Middle frontal gyrus (tissue), 1 donor: ENCODE measurements at regions not wholly inside any gene's neighbourhood (a gene's known extent, or its start where the extent isn't known, plus 50 kb on each side); places are given as distances from the start of the nearest gene placed in this dataset.
"Not testable (repeated sequence)": the region's sequence is repeated elsewhere in the genome, so short reads cannot be mapped to it uniquely, and the experiment has no call there.

Source experiments
- DNase-seq: peaks from one replicate; pipeline ENCODE4 v3.0.0-alpha.2; 2015; ENCODE audit warnings: low spot score; ENCODE audit errors: extremely low spot score

GRCh38 chr6:137933696-137934095, 66.6 kb downstream of the TNFAIP3 start:
- no peak for DNase-seq

- no peak for DNase-seq
Observed at GRCh38 chr6:137936798-137937197, 69.7 kb downstream of the TNFAIP3 start.

GRCh38 chr6:137937834-137938233, 70.8 kb downstream of the TNFAIP3 start:
- DNase-seq: no peak

- no peak for DNase-seq
Observed at GRCh38 chr6:137938770-137939379, 71.8 kb downstream of the TNFAIP3 start.

- DNase-seq: no peak
Observed at GRCh38 chr6:137941995-137942394, 74.9 kb downstream of the TNFAIP3 start.

GRCh38 chr6:137942736-137943135, 75.7 kb downstream of the TNFAIP3 start:
- DNase-seq: no peak

- not testable (repeated sequence) for DNase-seq
Observed at GRCh38 chr6:137944381-137944780, 77.3 kb downstream of the TNFAIP3 start.

- DNase-seq: no peak
Observed at GRCh38 chr6:137944793-137945498, 77.9 kb downstream of the TNFAIP3 start.

GRCh38 chr6:137949686-137950390, 82.8 kb downstream of the TNFAIP3 start:
- DNase-seq: no peak

- no peak for DNase-seq
Observed at GRCh38 chr6:137950581-137950980, 83.5 kb downstream of the TNFAIP3 start.

GRCh38 chr6:137951064-137951597, 84.1 kb downstream of the TNFAIP3 start:
- no peak for DNase-seq

- DNase-seq: no peak
Observed at GRCh38 chr6:137952247-137952646, 85.2 kb downstream of the TNFAIP3 start.

- DNase-seq: no peak
Observed at GRCh38 chr6:137953761-137954160, 86.7 kb downstream of the TNFAIP3 start.

- no peak for DNase-seq
Observed at GRCh38 chr6:137954253-137954652, 87.2 kb downstream of the TNFAIP3 start.

- no peak for DNase-seq
Observed at GRCh38 chr6:137956098-137956488, 89.0 kb downstream of the TNFAIP3 start.

- no peak for DNase-seq
Observed at GRCh38 chr6:137957471-137957870, 90.4 kb downstream of the TNFAIP3 start.

GRCh38 chr6:137958811-137959565, 91.9 kb downstream of the TNFAIP3 start:
- DNase-seq: no peak

GRCh38 chr6:137962725-137963124, 95.7 kb downstream of the TNFAIP3 start:
- no peak for DNase-seq

- no peak for DNase-seq
Observed at GRCh38 chr6:137964876-137965275, 97.8 kb downstream of the TNFAIP3 start.

GRCh38 chr6:137967689-137968454, 100.8 kb downstream of the TNFAIP3 start:
- DNase-seq: no peak

- DNase-seq: no peak
Observed at GRCh38 chr6:137968455-137968804, 101.4 kb downstream of the TNFAIP3 start.
